T1000 (cell line): ENCODE measurements at regions not wholly inside any gene's neighbourhood (a gene's known extent, or its start where the extent isn't known, plus 50 kb on each side); places are given as distances from the start of the nearest gene placed in this dataset.
"Not testable (repeated sequence)": the region's sequence is repeated elsewhere in the genome, so short reads cannot be mapped to it uniquely, and the experiment has no call there.

Experiments used
- DNase-seq: peaks from one replicate; lab custom pipeline; 2025; ENCODE audit warnings: mixed read lengths; lab: John Stamatoyannopoulos, UW

- no peak for DNase-seq
These were observed 161.7 kb upstream of the ARHGAP20 start for GRCh38 chr11:110873975-110874374.

- no peak for DNase-seq
These were observed 158.7 kb upstream of the ARHGAP20 start for GRCh38 chr11:110870816-110871522.

GRCh38 chr11:110867951-110868350 lies 155.7 kb upstream of the ARHGAP20 start:
- DNase-seq: no peak

DNA sequence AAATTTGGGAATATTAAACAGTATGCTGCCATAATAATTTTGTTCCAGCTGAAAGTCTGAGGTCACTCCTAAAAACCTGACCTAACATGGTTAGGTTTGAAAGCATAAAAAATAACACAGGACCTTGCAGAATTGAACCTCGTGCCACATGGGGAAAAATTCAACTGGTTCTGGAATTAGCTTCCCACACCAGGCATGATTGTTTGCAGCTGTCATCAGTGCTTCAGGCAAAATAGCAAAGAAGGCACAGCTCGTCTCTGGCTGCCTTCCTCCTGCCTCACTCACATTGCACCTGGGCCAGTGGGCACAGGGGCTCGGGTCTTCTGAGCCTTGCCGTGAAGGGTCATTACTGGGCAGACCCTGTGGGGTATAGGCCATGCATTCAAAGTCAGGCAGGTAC lies 153.8 kb upstream of the ARHGAP20 start:
- no peak for DNase-seq

DNA sequence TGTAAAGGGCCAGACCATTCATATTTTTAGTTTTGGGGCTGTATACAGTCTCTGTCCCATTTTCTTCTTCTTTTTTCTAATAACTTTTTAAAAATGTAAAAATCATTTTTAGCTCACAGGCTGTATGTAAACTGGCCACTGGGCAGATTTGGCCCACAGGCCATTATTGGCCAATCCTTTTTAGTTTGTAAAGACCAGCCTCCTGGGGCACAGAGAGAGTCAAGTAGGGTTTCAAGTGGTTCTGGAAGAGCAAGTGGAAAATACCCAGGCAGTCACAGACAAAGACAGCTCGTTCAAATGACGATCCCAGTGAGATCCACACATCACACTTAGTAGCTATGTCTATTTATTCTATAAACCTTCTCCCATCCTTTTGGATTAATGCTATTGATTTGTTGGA lies 150.2 kb upstream of the ARHGAP20 start:
- no peak for DNase-seq

DNA sequence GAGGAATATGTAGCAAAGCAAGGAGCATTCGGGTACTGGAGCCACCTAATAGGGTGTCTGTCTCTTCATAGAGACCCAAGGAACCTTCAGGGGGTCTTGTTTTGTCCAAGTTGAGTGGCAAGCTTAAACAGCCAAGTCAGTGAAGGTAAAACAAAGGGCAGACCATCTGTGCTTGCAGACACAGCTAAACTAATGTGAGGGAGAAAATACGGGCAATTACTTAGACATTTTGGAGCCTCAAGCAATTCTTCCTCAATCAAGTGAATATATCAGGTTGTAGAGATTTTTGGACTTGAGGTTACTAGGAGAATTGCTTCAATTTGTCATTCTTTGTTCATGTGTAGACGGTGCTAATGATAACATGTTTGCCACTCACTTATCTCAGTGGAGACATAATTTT lies 148.2 kb upstream of the ARHGAP20 start:
- no peak for DNase-seq

- no peak for DNase-seq
These were observed 147.8 kb upstream of the ARHGAP20 start for GRCh38 chr11:110859998-110860397.

DNA sequence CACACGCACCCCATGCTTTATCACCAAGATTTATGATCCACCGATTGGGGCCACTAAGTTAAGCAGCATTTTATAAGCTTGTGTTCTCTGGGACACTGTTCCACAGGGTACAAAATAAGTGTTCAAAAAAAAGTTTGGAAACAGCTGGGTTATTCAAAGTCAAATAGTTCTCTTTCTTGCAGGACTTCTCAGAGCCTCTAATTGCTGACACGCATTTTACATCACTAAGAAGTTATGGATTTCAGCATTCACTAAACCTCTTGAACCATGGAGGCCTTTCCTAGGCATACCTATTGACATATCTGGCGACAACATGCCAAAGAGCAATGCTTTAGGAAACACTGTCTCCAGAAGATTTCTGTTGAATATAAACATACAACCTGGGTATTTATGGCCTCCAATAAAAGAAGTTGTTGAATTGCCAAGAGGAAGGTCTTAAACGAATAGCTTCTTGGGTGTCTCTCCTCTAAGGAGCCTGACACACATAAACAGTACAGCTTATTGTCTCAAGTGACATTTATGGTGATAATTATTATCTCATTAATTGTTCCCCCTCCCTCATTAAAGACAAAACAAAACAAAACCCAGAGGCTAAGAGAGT lies 147.1 kb upstream of the ARHGAP20 start:
- no peak for DNase-seq

GRCh38 chr11:110858547-110858921 lies 146.3 kb upstream of the ARHGAP20 start:
- no peak for DNase-seq

- no peak for DNase-seq
These were observed 145.8 kb upstream of the ARHGAP20 start for GRCh38 chr11:110857892-110858546.

GRCh38 chr11:110856996-110857812 lies 145.0 kb upstream of the ARHGAP20 start:
- no peak for DNase-seq

GRCh38 chr11:110856340-110856739 lies 144.1 kb upstream of the ARHGAP20 start:
- no peak for DNase-seq

GRCh38 chr11:110855191-110855590 lies 143.0 kb upstream of the ARHGAP20 start:
- DNase-seq: no peak

- DNase-seq: no peak
These were observed 140.8 kb upstream of the ARHGAP20 start for GRCh38 chr11:110852921-110853490.

- no peak for DNase-seq
These were observed 138.6 kb upstream of the ARHGAP20 start for GRCh38 chr11:110850846-110851245.

DNA sequence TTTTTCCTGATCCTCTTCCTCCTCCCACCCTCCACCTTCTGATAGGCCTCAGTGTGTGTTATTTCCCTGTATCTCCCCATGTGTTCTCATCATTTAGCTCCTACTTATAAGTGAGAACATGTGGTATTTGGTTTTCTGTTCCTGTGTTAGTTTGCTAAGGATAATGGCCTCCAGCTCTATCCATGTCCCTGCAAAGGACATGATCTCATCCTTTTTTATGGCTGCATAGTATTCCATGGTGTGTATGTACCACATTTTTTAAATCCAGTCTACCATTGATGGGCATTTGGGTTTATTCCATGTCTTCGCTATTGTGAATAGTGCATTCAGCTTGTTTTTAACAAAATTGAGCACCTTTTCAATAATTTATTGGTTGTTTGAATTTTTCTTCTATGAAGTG lies 130.8 kb upstream of the ARHGAP20 start:
- DNase-seq: not testable (repeated sequence)

DNA sequence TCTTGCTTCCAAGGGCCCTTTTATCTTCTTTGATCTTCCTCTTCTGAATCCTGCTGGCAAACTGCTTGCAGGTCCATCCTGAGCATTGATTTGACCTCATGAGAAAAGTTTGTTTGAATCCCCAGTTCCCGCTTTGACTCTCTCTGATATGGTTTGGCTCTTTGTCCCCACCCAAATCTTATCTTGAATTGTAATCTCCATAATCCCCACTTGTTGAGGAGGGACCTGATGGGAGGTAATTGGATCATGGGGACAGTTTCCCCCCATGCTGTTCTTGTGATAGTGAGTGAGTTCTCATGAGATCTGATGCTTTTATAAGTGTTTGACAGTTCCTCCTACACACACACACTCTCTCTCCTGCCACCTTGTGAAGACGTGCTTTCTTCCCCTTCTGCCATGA lies 126.6 kb upstream of the ARHGAP20 start:
- no peak for DNase-seq

DNA sequence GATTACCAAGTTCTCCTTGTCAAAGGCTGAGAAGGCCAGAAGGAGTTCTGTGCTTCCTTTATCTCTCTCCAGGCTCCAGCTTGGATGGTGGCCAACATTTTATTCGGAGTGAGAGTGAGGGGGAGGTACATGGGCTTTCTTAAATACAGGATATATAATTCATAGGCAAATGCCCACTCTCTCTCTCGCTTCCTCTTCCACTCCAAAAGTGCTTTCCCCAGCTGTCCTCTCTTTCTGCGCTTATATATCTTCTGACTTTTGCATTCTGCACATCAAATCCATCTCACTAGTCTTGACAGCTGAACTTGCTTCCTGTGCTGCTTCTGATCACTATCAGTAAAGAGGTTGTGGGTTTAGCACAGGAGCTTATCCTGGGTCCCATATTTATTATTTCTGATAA lies 125.4 kb upstream of the ARHGAP20 start:
- DNase-seq: no peak

GRCh38 chr11:110835106-110835505 lies 122.9 kb upstream of the ARHGAP20 start:
- DNase-seq: no peak

DNA sequence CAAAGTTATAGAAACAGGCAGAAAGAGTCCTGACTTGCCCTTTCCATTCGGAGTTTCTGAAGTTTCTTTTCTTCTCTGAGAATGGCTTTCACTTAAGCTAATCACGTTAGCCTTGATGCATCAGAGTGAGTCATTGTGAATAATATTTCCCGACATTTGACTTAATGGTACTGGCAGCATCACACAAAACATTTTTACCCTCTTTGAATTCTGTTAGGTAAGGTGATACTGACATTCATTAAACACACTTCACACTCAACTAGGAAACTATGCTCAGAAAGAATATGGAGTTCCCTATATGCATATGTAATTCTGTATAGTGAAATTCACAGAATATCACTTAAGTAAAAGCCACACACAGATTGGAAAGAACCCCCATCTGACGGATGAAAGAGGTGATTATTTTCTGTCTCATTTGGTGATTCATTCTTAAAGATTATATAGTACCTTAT lies 120.8 kb upstream of the ARHGAP20 start:
- DNase-seq: no peak

GRCh38 chr11:110832539-110832938 lies 120.3 kb upstream of the ARHGAP20 start:
- no peak for DNase-seq

DNA sequence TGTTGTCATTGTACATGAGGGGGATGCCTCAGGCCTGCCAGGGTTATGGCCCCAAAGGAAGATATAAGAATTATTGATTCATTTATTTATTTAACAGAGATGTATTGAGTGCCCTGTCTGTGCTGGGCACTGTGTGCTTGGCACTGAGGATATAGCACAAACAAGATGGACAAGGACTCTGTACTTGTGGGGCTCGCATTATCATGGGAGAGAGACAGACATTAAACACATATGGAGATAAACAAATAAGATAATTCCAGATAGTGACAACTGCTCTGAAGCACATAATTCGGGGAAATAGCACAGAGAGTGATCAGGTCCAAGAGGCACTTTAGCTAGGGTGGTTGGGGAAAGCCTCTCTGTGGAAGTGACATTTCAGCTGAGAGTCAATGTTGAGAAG lies 119.8 kb upstream of the ARHGAP20 start:
- DNase-seq: no peak
